Activated CD4-positive, alpha-beta T cell treated with anti-CD3 and anti-CD28 coated beads, Interleukin-2, amount 10 ng/mL, durations not matched to agents 24 days and 14 days (primary cell): ENCODE measurements at regions not wholly inside any gene's neighbourhood (a gene's known extent, or its start where the extent isn't known, plus 50 kb on each side); places are given as distances from the start of the nearest gene placed in this dataset.
A peak's percentile ranks its signal among the peaks of the same experiment; 100 is the strongest.
"Not testable (repeated sequence)": the region's sequence is repeated elsewhere in the genome, so short reads cannot be mapped to it uniquely, and the experiment has no call there.

ENCODE experiments used
- DNase-seq: peaks from one replicate; pipeline ENCODE4 v3.0.0; 2022
- H3K27ac Mint-ChIP-seq: one replicate; pipeline ENCODE4 v1.8.0; 2022; ENCODE audit warnings: mild to moderate bottlenecking, mixed read lengths
- H3K27me3 Mint-ChIP-seq: one replicate; pipeline ENCODE4 v1.8.0; 2022; ENCODE audit warnings: mixed read lengths
- H3K36me3 Mint-ChIP-seq: one replicate; pipeline ENCODE4 v1.8.0; 2022; ENCODE audit warnings: low read depth, mild to moderate bottlenecking, mixed read lengths
- H3K4me1 Mint-ChIP-seq: one replicate; pipeline ENCODE4 v1.8.0; 2021; ENCODE audit warnings: mixed read lengths
- H3K4me3 Mint-ChIP-seq: one replicate; pipeline ENCODE4 v1.8.0; 2022; ENCODE audit warnings: mild to moderate bottlenecking, moderate library complexity, mixed read lengths
- H3K9me3 Mint-ChIP-seq: one replicate; pipeline ENCODE4 v1.8.0; 2021; ENCODE audit warnings: mixed read lengths
- intact Hi-C: fragments of 100-400 bp; cut with micrococcal nuclease; formaldehyde crosslinking; loops from one replicate; pipeline ENCODE4 v1.15.1; 2023

GRCh38 chr6:165782134-165782533 lies 119.1 kb upstream of the PDE10A start:
- Mint-ChIP-seq H3K27me3 (no peaks in the 10 kb centered on the region), H3K9me3 (no peaks in the 10 kb centered on the region), H3K27ac (no peak overlapping the region), H3K4me1 (no peaks in the 10 kb centered on the region), H3K36me3 (no peaks in the 10 kb centered on the region), H3K4me3 (no peak overlapping the region)
- intact Hi-C loops, result no loop called here
- no peak for DNase-seq

- Mint-ChIP-seq H3K4me1 (no peaks in the 10 kb centered on the region), H3K27me3 (peaks cover 9% of the 10 kb centered on the region), H3K9me3 (no peaks in the 10 kb centered on the region), H3K36me3 (no peaks in the 10 kb centered on the region), H3K27ac (no peak overlapping the region), H3K4me3 (no peak overlapping the region)
- DNase-seq, result no peak
- intact Hi-C loops, result no loop called here
Observed at GRCh38 chr6:165777680-165778079, 114.6 kb upstream of the PDE10A start.

DNA sequence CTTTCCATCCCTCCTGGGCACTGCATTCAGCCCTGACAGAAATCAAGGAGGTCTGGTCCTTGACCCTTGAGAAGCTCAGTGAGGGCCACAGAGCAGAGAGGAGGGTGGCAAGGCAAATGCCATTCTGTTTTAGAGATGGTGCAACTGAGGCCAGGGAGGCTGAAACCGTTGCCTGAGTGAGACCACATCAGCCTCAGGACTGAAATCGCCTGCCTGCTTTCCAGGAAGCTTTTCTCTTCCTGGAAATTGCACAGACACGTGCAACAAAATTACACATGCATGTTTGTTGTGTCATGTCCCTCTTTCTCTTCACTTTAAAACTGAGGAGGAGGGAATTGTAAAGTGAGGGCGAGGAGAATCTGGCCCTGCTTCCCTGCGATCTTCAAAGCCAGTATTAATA lies 113.7 kb upstream of the PDE10A start:
- Mint-ChIP-seq H3K36me3 (no peaks in the 10 kb centered on the region), H3K4me3 (no peak overlapping the region), H3K4me1 (no peaks in the 10 kb centered on the region), H3K27me3 (peaks cover 9% of the 10 kb centered on the region), H3K27ac (no peak overlapping the region), H3K9me3 (no peaks in the 10 kb centered on the region)
- DNase-seq, result no peak
- intact Hi-C loops, result no loop called here

DNA sequence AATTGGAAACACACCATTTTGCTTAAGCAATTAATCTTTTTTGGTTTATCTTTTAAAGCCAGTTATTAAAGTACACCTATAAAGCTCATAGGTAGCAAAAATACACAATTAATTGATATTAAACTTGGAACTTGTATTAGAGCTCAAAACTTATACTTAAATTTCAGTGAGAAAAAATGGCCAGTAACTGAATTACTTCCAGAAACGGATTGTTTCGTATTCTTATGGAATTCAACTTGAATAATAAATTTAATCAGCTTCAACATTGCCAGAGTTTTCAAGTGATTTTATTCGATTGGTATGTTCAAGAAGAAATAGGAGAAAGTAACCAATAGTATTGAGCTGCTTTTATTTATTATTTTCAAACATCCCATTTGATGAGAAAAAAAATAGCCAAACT lies 112.7 kb upstream of the PDE10A start:
- DNase-seq, result no peak
- intact Hi-C loops, result no loop called here
- H3K27me3 Mint-ChIP-seq, result peaks cover 9% of the 10 kb centered on the region
- no peak overlapping the region for H3K27ac Mint-ChIP-seq
- H3K9me3 Mint-ChIP-seq, result no peaks in the 10 kb centered on the region
- no peak overlapping the region for H3K4me3 Mint-ChIP-seq
- no peaks in the 10 kb centered on the region for H3K36me3 Mint-ChIP-seq
- H3K4me1 Mint-ChIP-seq, result no peaks in the 10 kb centered on the region

DNA sequence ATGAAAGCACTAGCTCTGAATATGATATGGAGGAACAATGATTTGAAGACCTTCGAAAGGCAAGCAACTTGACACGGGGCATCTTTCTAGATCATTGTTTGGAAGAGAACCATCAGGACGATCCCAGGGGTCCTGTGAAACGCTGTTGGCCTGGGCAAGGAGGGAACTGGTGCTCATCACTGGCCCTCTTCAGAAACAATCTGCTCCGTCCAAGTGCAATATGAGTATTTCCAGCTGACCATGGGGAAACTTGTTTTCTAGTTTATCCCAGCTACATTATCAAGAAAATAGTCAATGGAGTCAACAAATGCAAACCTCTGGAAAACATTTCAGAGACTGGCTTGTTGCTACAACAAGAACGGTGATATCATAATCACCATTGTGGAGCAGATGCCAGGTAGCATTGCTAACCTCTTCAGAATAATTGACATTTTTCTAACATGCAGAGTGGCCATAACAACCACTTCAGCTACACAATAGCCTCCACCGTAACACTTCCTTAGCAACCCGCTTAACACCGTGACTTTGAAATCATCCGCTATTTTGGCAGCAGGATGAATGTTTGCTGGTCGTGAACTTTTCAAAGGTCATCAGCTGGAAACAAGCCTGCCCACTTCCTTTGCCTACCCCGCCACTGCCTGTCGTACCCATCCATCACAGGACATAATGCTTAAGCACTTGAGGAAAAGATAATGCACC lies 112.0 kb upstream of the PDE10A start:
- Mint-ChIP-seq H3K4me1 (no peaks in the 10 kb centered on the region), H3K4me3 (no peak overlapping the region), H3K27ac (no peak overlapping the region), H3K9me3 (no peaks in the 10 kb centered on the region), H3K27me3 (peaks cover 9% of the 10 kb centered on the region), H3K36me3 (no peaks in the 10 kb centered on the region)
- no peak for DNase-seq
- intact Hi-C loops, result no loop called here

DNA sequence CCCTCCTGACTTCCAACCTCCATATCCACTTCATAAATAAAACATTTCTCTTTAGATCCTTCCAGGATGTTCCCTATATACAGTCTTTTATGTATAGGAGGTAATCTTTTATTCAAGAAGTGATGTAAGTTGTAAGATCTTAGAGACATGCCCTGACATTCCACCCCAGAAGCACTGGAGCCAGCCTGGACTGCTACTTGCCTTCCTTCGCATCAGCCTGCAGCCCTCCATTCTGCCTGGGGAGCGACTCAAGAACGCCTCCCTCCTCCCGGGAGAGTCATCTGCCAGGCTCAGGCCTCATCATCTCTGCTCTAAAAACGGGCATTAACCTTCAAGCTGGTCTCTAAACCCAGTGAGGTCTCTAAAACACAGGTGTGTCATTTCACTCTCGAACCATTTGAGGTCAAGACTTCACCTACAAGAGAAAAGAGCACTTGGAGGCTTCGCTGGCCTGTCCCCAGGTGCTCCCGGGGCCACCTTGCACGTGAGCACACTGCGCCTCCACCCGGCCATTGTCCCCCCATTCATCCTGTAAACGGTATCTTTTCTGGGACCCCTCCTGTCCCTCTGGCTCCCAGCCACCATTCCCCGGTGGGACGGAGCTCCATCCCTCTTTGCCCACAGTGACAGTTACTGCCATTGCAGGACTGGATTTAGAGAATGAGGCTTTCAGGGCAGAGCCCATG lies 107.5 kb upstream of the PDE10A start:
- Mint-ChIP-seq H3K9me3 (no peaks in the 10 kb centered on the region), H3K27me3 (peaks cover 6% of the 10 kb centered on the region), H3K4me3 (no peak overlapping the region), H3K4me1 (no peaks in the 10 kb centered on the region), H3K27ac (no peak overlapping the region), H3K36me3 (no peaks in the 10 kb centered on the region)
- DNase-seq, result no peak
- intact Hi-C loops, result no loop called here

GRCh38 chr6:165769884-165770283 lies 106.8 kb upstream of the PDE10A start:
- H3K9me3 Mint-ChIP-seq, result no peaks in the 10 kb centered on the region
- peaks cover 1% of the 10 kb centered on the region for H3K27me3 Mint-ChIP-seq
- intact Hi-C loops, result no loop called here
- no peak overlapping the region for H3K4me3 Mint-ChIP-seq
- H3K4me1 Mint-ChIP-seq, result no peaks in the 10 kb centered on the region
- no peaks in the 10 kb centered on the region for H3K36me3 Mint-ChIP-seq
- no peak overlapping the region for H3K27ac Mint-ChIP-seq
- no peak for DNase-seq

DNA sequence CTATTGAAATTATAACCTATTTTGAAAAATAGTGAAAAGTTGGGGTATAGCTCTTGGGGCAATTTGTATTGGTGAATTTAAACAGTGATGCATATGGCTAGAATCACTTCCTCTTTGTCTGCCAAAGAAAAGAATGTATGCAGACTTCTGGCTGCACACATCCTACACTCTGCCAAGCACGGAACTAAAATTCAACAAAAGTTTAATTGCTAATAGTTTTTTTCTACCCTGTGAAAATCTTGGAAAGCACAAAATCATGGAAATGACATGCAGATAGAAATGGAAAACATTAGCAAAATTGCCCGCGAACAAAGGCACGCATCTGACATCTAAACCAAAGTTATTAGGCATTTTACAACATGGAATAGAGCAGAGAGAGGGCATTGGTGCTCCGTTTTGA lies 106.4 kb upstream of the PDE10A start:
- H3K27me3 Mint-ChIP-seq, result no peaks in the 10 kb centered on the region
- H3K27ac Mint-ChIP-seq, result no peak overlapping the region
- no peak overlapping the region for H3K4me3 Mint-ChIP-seq
- no peaks in the 10 kb centered on the region for H3K36me3 Mint-ChIP-seq
- no peak for DNase-seq
- intact Hi-C loops, result no loop called here
- no peaks in the 10 kb centered on the region for H3K9me3 Mint-ChIP-seq
- H3K4me1 Mint-ChIP-seq, result no peaks in the 10 kb centered on the region

- H3K9me3 Mint-ChIP-seq, result no peaks in the 10 kb centered on the region
- intact Hi-C loops, result no loop called here
- H3K27me3 Mint-ChIP-seq, result no peaks in the 10 kb centered on the region
Observed at GRCh38 chr6:165768961-165769360, 105.9 kb upstream of the PDE10A start.

DNA sequence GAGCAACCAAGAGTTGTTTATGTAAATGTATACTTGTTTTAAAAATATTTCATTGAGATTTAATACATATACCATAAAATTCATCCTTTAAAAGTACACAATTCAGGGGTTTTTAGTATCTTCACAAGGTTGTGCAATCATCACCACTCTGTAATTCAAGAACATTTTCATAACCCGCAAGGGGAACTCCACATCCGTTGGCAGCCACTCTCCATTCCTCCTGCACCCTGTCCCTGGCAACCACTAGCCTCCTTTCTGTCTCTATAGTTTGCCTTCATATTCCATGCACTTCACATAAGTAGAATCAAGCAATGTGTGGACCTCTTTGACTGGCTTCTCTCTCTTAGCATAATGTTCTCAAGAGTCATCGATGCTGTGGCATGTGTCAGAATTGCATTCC lies 104.2 kb upstream of the PDE10A start:
- Mint-ChIP-seq H3K9me3 (no peaks in the 10 kb centered on the region), H3K4me1 (no peaks in the 10 kb centered on the region), H3K36me3 (no peaks in the 10 kb centered on the region), H3K27ac (no peak overlapping the region), H3K27me3 (no peaks in the 10 kb centered on the region), H3K4me3 (no peak overlapping the region)
- no peak for DNase-seq
- intact Hi-C loops, result no loop called here

More at GRCh38 chr6:165768961-165769360, 105.9 kb upstream of the PDE10A start:
- H3K36me3 Mint-ChIP-seq, result no peaks in the 10 kb centered on the region
- no peaks in the 10 kb centered on the region for H3K4me1 Mint-ChIP-seq
- H3K4me3 Mint-ChIP-seq, result no peak overlapping the region
- no peak for DNase-seq
- no peak overlapping the region for H3K27ac Mint-ChIP-seq

GRCh38 chr6:165766457-165766856 lies 103.4 kb upstream of the PDE10A start:
- DNase-seq, result no peak
- H3K4me3 Mint-ChIP-seq, result no peak overlapping the region
- H3K27me3 Mint-ChIP-seq, result no peaks in the 10 kb centered on the region
- no peaks in the 10 kb centered on the region for H3K36me3 Mint-ChIP-seq
- H3K4me1 Mint-ChIP-seq, result no peaks in the 10 kb centered on the region
- no peaks in the 10 kb centered on the region for H3K9me3 Mint-ChIP-seq
- no peak overlapping the region for H3K27ac Mint-ChIP-seq
- intact Hi-C loops, result no loop called here

DNA sequence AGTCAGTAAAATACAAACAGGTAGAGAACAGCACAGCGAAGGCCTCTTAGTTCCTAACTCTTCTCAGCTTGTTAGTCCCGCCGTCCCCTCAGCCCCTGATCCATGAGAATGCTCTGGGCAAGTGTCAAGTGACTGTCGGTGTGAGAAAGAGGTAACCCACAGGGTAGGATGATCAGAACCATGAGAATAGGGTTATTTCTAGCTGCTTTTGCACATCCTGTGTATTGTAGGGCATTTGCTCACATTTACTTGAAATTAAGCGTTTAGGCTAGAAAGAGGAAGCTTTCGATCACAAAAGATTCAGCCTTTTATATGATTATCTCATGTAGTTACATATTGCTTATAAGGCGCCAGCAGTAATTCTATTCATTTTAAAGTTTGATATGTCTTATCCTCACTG lies 103.0 kb upstream of the PDE10A start:
- Mint-ChIP-seq H3K4me1 (no peaks in the 10 kb centered on the region), H3K9me3 (no peaks in the 10 kb centered on the region), H3K27me3 (no peaks in the 10 kb centered on the region), H3K4me3 (no peak overlapping the region), H3K27ac (no peak overlapping the region), H3K36me3 (no peaks in the 10 kb centered on the region)
- intact Hi-C loops, result no loop called here
- DNase-seq, result peak; percentile 14

DNA sequence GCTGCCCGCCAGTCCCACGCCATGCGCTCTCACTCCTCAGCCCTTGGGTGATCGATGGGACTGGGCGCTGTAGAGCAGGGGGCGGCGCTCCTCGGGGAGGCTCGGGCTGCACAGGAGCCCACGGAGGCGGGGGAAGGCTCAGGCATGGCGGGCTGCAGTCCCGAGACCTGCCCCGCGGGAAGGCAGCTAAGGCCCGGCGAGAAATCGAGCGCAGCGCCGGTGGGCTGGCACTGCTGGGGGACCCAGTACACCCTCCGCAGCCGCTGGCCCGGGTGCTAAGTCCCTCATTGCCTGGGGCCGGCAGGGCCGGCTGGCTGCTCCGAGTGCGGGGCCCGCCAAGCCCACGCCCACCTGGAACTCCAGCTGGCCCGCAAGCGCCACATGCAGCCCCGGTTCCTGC lies 102.2 kb upstream of the PDE10A start:
- H3K4me1 Mint-ChIP-seq, intact Hi-C loops: not testable (repeated sequence)

DNA sequence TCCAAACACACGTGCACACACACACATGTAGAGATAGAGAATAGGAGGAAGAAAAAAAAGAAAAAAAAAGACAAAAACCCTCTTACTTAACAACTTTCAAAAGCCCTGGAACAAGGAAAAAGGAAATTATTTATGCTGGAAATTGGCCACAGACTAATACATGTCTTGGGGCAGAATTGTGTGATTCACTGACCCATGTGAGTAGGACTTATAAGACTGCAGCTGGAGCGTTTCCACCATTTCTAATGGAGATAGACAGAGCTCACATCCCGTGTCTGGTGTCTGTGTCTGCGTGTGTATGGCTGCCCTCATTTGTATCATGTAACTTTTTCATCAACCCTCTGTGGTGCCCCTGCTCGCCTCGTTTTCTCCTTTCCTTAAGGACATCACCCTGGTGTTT lies 99.8 kb upstream of the PDE10A start:
- intact Hi-C loops, result no loop called here
- Mint-ChIP-seq H3K9me3 (no peaks in the 10 kb centered on the region), H3K27me3 (no peaks in the 10 kb centered on the region), H3K4me1 (no peaks in the 10 kb centered on the region), H3K27ac (no peak overlapping the region), H3K36me3 (no peaks in the 10 kb centered on the region), H3K4me3 (no peak overlapping the region)
- DNase-seq, result peak; percentile 17

More for the DNA sequence above, 102.2 kb upstream of the PDE10A start:
- not testable (repeated sequence) for H3K4me3 Mint-ChIP-seq, H3K36me3 Mint-ChIP-seq, H3K27ac Mint-ChIP-seq, H3K27me3 Mint-ChIP-seq, H3K9me3 Mint-ChIP-seq
- DNase-seq, result peak; percentile 31

GRCh38 chr6:165762125-165762524 lies 99.1 kb upstream of the PDE10A start:
- Mint-ChIP-seq H3K4me3 (no peak overlapping the region), H3K36me3 (no peaks in the 10 kb centered on the region), H3K9me3 (no peaks in the 10 kb centered on the region), H3K4me1 (no peaks in the 10 kb centered on the region), H3K27me3 (no peaks in the 10 kb centered on the region), H3K27ac (no peak overlapping the region)
- no peak for DNase-seq
- intact Hi-C loops, result no loop called here
